ENCODE measurements at regions not wholly inside any gene's neighbourhood (a gene's known extent, or its start where the extent isn't known, plus 50 kb on each side); places are given as distances from the start of the nearest gene placed in this dataset.
"Not testable (repeated sequence)": the region's sequence is repeated elsewhere in the genome, so short reads cannot be mapped to it uniquely, and the experiment has no call there.

- DNase-seq (ENCODE audit: low read depth): no peak
These were observed 60.2 kb downstream of the THNSL1 start for GRCh38 chr10:25076506-25077177.

- DNase-seq (ENCODE audit: low read depth): no peak
These were observed 62.4 kb downstream of the THNSL1 start for GRCh38 chr10:25078658-25079431.

- DNase-seq (ENCODE audit: low read depth): peak; percentile 7
These were observed 64.6 kb downstream of the THNSL1 start for GRCh38 chr10:25080880-25081581.

GRCh38 chr10:25082276-25083204 is 66.1 kb downstream of the THNSL1 start:
- no peak for DNase-seq (ENCODE audit: low read depth)

GRCh38 chr10:25083546-25084111 is 67.2 kb downstream of the THNSL1 start:
- DNase-seq (ENCODE audit: low read depth): no peak

- no peak for DNase-seq (ENCODE audit: low read depth)
These were observed 68.0 kb downstream of the THNSL1 start for GRCh38 chr10:25084447-25084846.

- DNase-seq (ENCODE audit: low read depth): no peak
These were observed 78.2 kb downstream of the THNSL1 start for GRCh38 chr10:25094590-25094989.

- no peak for DNase-seq (ENCODE audit: low read depth)
These were observed 77.0 kb upstream of the GPR158 start for GRCh38 chr10:25097669-25098411.

- no peak for DNase-seq (ENCODE audit: low read depth)
These were observed 74.7 kb upstream of the GPR158 start for GRCh38 chr10:25100141-25100540.

GRCh38 chr10:25101461-25102146 is 73.2 kb upstream of the GPR158 start:
- no peak for DNase-seq (ENCODE audit: low read depth)

- DNase-seq (ENCODE audit: low read depth): no peak
These were observed 72.5 kb upstream of the GPR158 start for GRCh38 chr10:25102147-25102822.

- DNase-seq (ENCODE audit: low read depth): no peak
These were observed 71.1 kb upstream of the GPR158 start for GRCh38 chr10:25103703-25104102.

- DNase-seq (ENCODE audit: low read depth): no peak
These were observed 70.4 kb upstream of the GPR158 start for GRCh38 chr10:25104441-25104840.

GRCh38 chr10:25105262-25105661 is 69.5 kb upstream of the GPR158 start:
- no peak for DNase-seq (ENCODE audit: low read depth)

- no peak for DNase-seq (ENCODE audit: low read depth)
These were observed 69.0 kb upstream of the GPR158 start for GRCh38 chr10:25105743-25106260.

- DNase-seq (ENCODE audit: low read depth): no peak
These were observed 67.0 kb upstream of the GPR158 start for GRCh38 chr10:25107756-25108155.

- DNase-seq (ENCODE audit: low read depth): not testable (repeated sequence)
These were observed 64.9 kb upstream of the GPR158 start for GRCh38 chr10:25109896-25110295.

- DNase-seq (ENCODE audit: low read depth): no peak
These were observed 62.8 kb upstream of the GPR158 start for GRCh38 chr10:25112016-25112415.

Data from T-helper 22 cell (primary cell).